ENCODE measurements at regions not wholly inside any gene's neighbourhood (a gene's known extent, or its start where the extent isn't known, plus 50 kb on each side); places are given as distances from the start of the nearest gene placed in this dataset.
"Not testable (repeated sequence)": the region's sequence is repeated elsewhere in the genome, so short reads cannot be mapped to it uniquely, and the experiment has no call there.

DNA sequence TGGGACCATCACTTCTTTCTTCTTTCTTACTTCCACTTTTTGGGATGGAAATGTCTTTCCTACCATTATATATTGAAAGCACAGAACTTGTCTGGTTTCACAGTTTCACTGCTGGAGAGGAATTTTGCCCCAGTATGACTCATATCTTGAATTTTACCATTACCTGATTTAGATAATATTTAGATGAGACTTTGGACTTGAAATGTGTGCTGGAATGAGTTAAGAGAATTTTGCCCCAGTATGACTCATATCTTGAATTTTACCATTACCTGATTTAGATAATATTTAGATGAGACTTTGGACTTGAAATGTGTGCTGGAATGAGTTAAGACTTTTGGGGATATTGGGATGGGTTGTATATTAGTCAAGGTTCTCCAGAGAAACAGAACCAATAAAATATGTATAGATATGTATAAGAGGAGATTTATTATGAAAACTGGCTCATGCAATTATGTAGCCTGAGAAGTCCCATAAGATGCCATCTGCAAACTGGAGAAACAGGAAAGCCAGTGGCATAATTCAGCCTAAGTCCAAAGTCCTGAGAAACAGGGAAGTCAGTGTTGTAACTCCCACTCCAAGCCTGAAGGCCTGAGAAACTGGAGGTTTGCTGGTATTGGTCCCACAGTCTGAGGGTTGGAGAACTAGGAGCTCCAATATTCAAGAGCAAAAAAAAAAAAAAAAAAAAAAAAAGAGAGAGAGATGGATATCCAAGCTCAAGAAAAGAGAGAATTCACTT is 1029.2 kb downstream of the EPHA3 start:
- no peaks in the 10 kb centered on the region for H3K4me1 ChIP-seq (ENCODE audit: control extremely low read depth in 1 of 4, control insufficient read depth in 4 of 4, insufficient read depth in 4 of 4, low read length in 3 of 4)
- CTCF ChIA-PET: no interaction called here

DNA sequence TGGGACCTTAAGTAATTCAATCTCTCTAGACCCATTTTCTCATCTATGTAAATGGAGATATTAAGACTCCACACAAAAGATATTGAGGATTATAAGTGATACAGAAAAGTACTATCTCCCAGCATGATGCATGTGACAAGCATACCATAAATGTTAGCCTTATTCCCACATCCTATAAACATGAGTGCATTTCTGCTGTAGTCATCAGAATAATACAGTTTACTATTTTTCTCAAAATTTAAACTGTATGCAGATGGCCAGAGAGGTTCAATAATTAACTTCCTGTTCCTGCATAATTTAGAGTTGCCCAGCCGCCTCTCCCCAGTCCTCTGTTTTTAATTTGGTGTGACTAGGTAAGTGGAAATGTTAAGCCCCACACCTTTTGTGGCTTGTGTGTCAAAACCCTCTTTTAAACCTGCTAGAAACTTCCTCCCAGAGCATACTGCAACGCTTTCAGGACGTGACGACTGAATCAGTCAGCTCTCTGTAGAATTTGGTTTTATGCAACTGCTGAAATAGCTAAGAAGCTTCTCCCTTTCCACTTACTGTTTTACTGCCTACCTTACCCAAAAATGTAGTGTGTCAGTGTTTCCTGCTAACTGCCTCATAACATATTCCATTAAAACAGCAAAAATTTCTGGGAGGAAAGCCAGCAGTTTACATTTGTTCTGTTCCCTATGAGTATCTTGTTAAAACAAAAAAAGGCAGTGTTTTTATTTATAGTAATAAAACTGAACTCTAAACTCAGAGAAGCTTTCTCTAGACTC is 1037.9 kb downstream of the EPHA3 start:
- Histone ChIP-seq H3K4me3 (ENCODE audit: control insufficient read depth in 1 of 7, extremely low read depth in 1 of 7, insufficient read depth in 4 of 7, low read depth in 2 of 7, low read length in 6 of 7) (no peak overlapping the region), H3K9me3 (ENCODE audit: control extremely low read depth in 1 of 5, control insufficient read depth in 4 of 5, insufficient read depth in 2 of 5, low read depth in 1 of 5, low read length in 4 of 5) (peaks cover 0 to 2% (median 0%) of the 10 kb centered on the region in 5 experiments), H3K4me1 (ENCODE audit: control extremely low read depth in 1 of 4, control insufficient read depth in 4 of 4, insufficient read depth in 4 of 4, low read length in 3 of 4) (peaks cover 0 to 5% (median 2%) of the 10 kb centered on the region in 4 experiments), H3K27ac (ENCODE audit: insufficient read depth in 1 of 2, low read depth in 1 of 2, low read length in 2 of 2, poor library complexity in 1 of 2, severe bottlenecking in 2 of 2) (no peak overlapping the region), H3K36me3 (ENCODE audit: control insufficient read depth in 4 of 4, insufficient read depth in 4 of 4, low read length in 3 of 4) (no peaks in the 10 kb centered on the region), H3K27me3 (replicated peaks in 2 of 5; ENCODE audit: control insufficient read depth in 4 of 5, insufficient read depth in 5 of 5, low read length in 4 of 5) (no peaks in the 10 kb centered on the region)
- peak in 2 of 3 donors; percentile 0 to 6 for DNase-seq
- 17% methylated on average over 3 of the region's 4 CpGs for WGBS (ENCODE audit: insufficient coverage)
- ChIA-PET POLR2A (no interaction called here), CTCF (no interaction called here)

More for the DNA sequence above, 1029.2 kb downstream of the EPHA3 start:
- no peak for DNase-seq
- no peaks in the 10 kb centered on the region for H3K9me3 ChIP-seq (ENCODE audit: control extremely low read depth in 1 of 5, control insufficient read depth in 4 of 5, insufficient read depth in 2 of 5, low read depth in 1 of 5, low read length in 4 of 5)
- no peak overlapping the region for H3K4me3 ChIP-seq (ENCODE audit: control insufficient read depth in 1 of 7, extremely low read depth in 1 of 7, insufficient read depth in 4 of 7, low read depth in 2 of 7, low read length in 6 of 7)
- POLR2A ChIA-PET: no interaction called here
- no peak overlapping the region for H3K27ac ChIP-seq (ENCODE audit: insufficient read depth in 1 of 2, low read depth in 1 of 2, low read length in 2 of 2, poor library complexity in 1 of 2, severe bottlenecking in 2 of 2)
- no peaks in the 10 kb centered on the region for H3K36me3 ChIP-seq (ENCODE audit: control insufficient read depth in 4 of 4, insufficient read depth in 4 of 4, low read length in 3 of 4)
- no peaks in the 10 kb centered on the region for H3K27me3 ChIP-seq (replicated peaks in 2 of 5; ENCODE audit: control insufficient read depth in 4 of 5, insufficient read depth in 5 of 5, low read length in 4 of 5)

GRCh38 chr3:90180096-90180495 is 1072.7 kb downstream of the EPHA3 start:
- POLR2A ChIA-PET: no interaction called here
- Histone ChIP-seq H3K4me3 (ENCODE audit: control insufficient read depth in 1 of 7, extremely low read depth in 1 of 7, insufficient read depth in 4 of 7, low read depth in 2 of 7, low read length in 6 of 7) (no peak overlapping the region), H3K4me1 (ENCODE audit: control extremely low read depth in 1 of 4, control insufficient read depth in 4 of 4, insufficient read depth in 4 of 4, low read length in 3 of 4) (peaks cover 0 to 2% (median under 1%) of the 10 kb centered on the region in 4 experiments), H3K27ac (ENCODE audit: insufficient read depth in 1 of 2, low read depth in 1 of 2, low read length in 2 of 2, poor library complexity in 1 of 2, severe bottlenecking in 2 of 2) (no peak overlapping the region), H3K27me3 (replicated peaks in 2 of 5; ENCODE audit: control insufficient read depth in 4 of 5, insufficient read depth in 5 of 5, low read length in 4 of 5) (no peaks in the 10 kb centered on the region), H3K36me3 (ENCODE audit: control insufficient read depth in 4 of 4, insufficient read depth in 4 of 4, low read length in 3 of 4) (no peaks in the 10 kb centered on the region), H3K9me3 (ENCODE audit: control extremely low read depth in 1 of 5, control insufficient read depth in 4 of 5, insufficient read depth in 2 of 5, low read depth in 1 of 5, low read length in 4 of 5) (no peaks in the 10 kb centered on the region)
- no peak for DNase-seq
- no CpG with 5 or more reads among the region's 2 CpGs for WGBS (ENCODE audit: insufficient coverage)
- CTCF ChIA-PET: interaction anchor here (1.1 to 1.3 kb wide), 2 partner anchors 15 to 1961 kb away, joined by 3 read pairs; no protein-coding TSS in a partner anchor

DNA sequence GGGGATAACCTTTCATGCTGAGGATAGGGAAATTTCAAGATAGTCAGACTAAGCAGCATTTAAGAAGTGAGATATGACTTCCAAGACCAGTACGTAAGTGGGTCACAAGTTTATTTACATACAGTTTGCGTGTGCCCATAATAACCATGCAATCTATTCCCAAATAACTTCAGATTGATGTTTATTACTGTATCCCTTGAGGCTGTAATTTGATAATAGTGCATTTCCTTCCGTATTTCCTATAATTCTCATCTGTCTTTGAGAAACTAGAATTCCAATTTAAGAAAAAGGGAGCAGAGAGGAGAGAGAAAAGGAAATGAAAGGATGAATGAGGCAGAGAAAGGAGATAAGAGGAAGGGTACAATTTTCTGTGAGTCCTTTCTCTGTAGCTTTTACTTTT is 1073.1 kb downstream of the EPHA3 start:
- POLR2A ChIA-PET: no interaction called here
- Histone ChIP-seq H3K27me3 (replicated peaks in 2 of 5; ENCODE audit: control insufficient read depth in 4 of 5, insufficient read depth in 5 of 5, low read length in 4 of 5) (no peaks in the 10 kb centered on the region), H3K27ac (ENCODE audit: insufficient read depth in 1 of 2, low read depth in 1 of 2, low read length in 2 of 2, poor library complexity in 1 of 2, severe bottlenecking in 2 of 2) (no peak overlapping the region), H3K9me3 (ENCODE audit: control extremely low read depth in 1 of 5, control insufficient read depth in 4 of 5, insufficient read depth in 2 of 5, low read depth in 1 of 5, low read length in 4 of 5) (no peaks in the 10 kb centered on the region), H3K4me1 (ENCODE audit: control extremely low read depth in 1 of 4, control insufficient read depth in 4 of 4, insufficient read depth in 4 of 4, low read length in 3 of 4) (peaks cover 0 to 2% (median under 1%) of the 10 kb centered on the region in 4 experiments), H3K36me3 (ENCODE audit: control insufficient read depth in 4 of 4, insufficient read depth in 4 of 4, low read length in 3 of 4) (no peaks in the 10 kb centered on the region), H3K4me3 (ENCODE audit: control insufficient read depth in 1 of 7, extremely low read depth in 1 of 7, insufficient read depth in 4 of 7, low read depth in 2 of 7, low read length in 6 of 7) (no peak overlapping the region)
- CTCF ChIA-PET: interaction anchor here (1.1 to 1.3 kb wide), 2 partner anchors 15 to 1961 kb away, joined by 3 read pairs; no protein-coding TSS in a partner anchor
- no CpG with 5 or more reads among the region's 3 CpGs for WGBS (ENCODE audit: insufficient coverage)
- DNase-seq: no peak

- peak overlapping the region in 5 of 7 experiments; percentile 47 to 77 (median 54) for H3K4me3 ChIP-seq (ENCODE audit: control insufficient read depth in 1 of 7, extremely low read depth in 1 of 7, insufficient read depth in 4 of 7, low read depth in 2 of 7, low read length in 6 of 7)
- peak; percentile 14 to 64 (median 50) for DNase-seq
- H3K4me1 ChIP-seq (ENCODE audit: control extremely low read depth in 1 of 4, control insufficient read depth in 4 of 4, insufficient read depth in 4 of 4, low read length in 3 of 4); H3K9me3 ChIP-seq (ENCODE audit: control extremely low read depth in 1 of 5, control insufficient read depth in 4 of 5, insufficient read depth in 2 of 5, low read depth in 1 of 5, low read length in 4 of 5); H3K27me3 ChIP-seq (replicated peaks in 2 of 5; ENCODE audit: control insufficient read depth in 4 of 5, insufficient read depth in 5 of 5, low read length in 4 of 5); POLR2A ChIA-PET; H3K36me3 ChIP-seq (ENCODE audit: control insufficient read depth in 4 of 4, insufficient read depth in 4 of 4, low read length in 3 of 4); H3K27ac ChIP-seq (ENCODE audit: insufficient read depth in 1 of 2, low read depth in 1 of 2, low read length in 2 of 2, poor library complexity in 1 of 2, severe bottlenecking in 2 of 2): not testable (repeated sequence)
- 32% methylated on average over 8 of the region's 19 CpGs for WGBS (ENCODE audit: insufficient coverage)
- CTCF ChIA-PET: interaction anchor here (0.5 to 2.0 kb wide), 5 partner anchors 11 to 1980 kb away, joined by 3 to 6 read pairs (median 3); no protein-coding TSS in a partner anchor
Observed at GRCh38 chr3:90182291-90182976, 1075.0 kb downstream of the EPHA3 start.

- POLR2A ChIA-PET: no interaction called here
Observed at GRCh38 chr3:90184861-90185260, 1077.4 kb downstream of the EPHA3 start.

More at GRCh38 chr3:90184861-90185260, 1077.4 kb downstream of the EPHA3 start:
- H3K9me3 ChIP-seq (ENCODE audit: control extremely low read depth in 1 of 5, control insufficient read depth in 4 of 5, insufficient read depth in 2 of 5, low read depth in 1 of 5, low read length in 4 of 5): no peaks in the 10 kb centered on the region
- H3K4me1 ChIP-seq (ENCODE audit: control extremely low read depth in 1 of 4, control insufficient read depth in 4 of 4, insufficient read depth in 4 of 4, low read length in 3 of 4): peaks cover 0 to 2% (median under 1%) of the 10 kb centered on the region in 4 experiments
- no peaks in the 10 kb centered on the region for H3K36me3 ChIP-seq (ENCODE audit: control insufficient read depth in 4 of 4, insufficient read depth in 4 of 4, low read length in 3 of 4)
- no peak overlapping the region for H3K27ac ChIP-seq (ENCODE audit: insufficient read depth in 1 of 2, low read depth in 1 of 2, low read length in 2 of 2, poor library complexity in 1 of 2, severe bottlenecking in 2 of 2)
- H3K4me3 ChIP-seq (ENCODE audit: control insufficient read depth in 1 of 7, extremely low read depth in 1 of 7, insufficient read depth in 4 of 7, low read depth in 2 of 7, low read length in 6 of 7): no peak overlapping the region
- CTCF ChIA-PET: no interaction called here
- DNase-seq: peak in 1 of 3 donors; percentile 14
- H3K27me3 ChIP-seq (replicated peaks in 2 of 5; ENCODE audit: control insufficient read depth in 4 of 5, insufficient read depth in 5 of 5, low read length in 4 of 5): no peaks in the 10 kb centered on the region
- 93% methylated on average over 4 of the region's 4 CpGs for WGBS (ENCODE audit: insufficient coverage)

Data from common myeloid progenitor, CD34-positive (primary cell).